ENCODE measurements at regions not wholly inside any gene's neighbourhood (a gene's known extent, or its start where the extent isn't known, plus 50 kb on each side); places are given as distances from the start of the nearest gene placed in this dataset.

DNA sequence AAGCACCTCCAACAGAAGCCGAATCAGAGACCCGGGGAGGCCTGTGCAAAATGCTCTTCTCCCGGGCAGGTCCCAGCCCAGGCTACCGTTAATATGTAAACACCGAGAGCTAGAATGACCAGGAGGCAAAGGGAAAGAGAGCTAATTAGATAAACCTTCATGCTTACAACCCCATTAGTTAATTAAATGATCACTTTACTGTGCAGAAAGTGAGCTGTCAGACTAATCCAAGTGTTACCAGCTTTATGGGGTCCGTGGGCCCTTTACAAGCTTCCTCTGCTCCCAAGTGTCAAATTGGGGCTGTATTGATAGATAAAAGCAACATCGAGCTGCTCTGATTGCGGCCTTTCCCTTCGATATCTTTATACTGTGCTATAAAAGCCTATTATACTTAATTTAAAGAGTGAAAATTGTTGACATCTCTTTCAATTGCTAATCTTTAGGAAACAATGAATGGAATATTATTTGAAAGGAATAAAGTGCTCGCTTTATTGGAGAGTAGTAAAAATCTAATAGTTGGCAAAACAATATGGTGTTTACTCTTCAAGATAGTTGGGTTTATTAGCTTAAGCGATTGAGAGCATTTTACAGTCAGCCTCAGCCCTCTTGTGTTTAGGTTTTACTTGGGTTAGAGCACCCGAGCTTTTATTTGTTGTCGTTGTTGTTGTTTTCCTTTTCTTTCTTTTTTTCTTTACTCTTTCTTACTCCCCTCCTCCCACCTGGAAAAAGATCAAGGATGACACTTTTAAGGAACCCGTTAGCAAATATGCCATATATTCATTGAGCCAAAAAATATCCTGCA, 189.3 kb upstream of the GPR12 start:
- no peak for TF ChIP-seq CTCF (IDR thresholded peaks at IDR 0.05; ENCODE audit: low read depth, low read length, poor library complexity, severe bottlenecking)
- TF ChIP-seq EZH2phosphoT487 (IDR thresholded peaks at IDR 0.05; ENCODE audit: borderline replicate concordance, low read length) = no peak

Measured in DOHH2 (cell line).